ENCODE measurements at regions not wholly inside any gene's neighbourhood (a gene's known extent, or its start where the extent isn't known, plus 50 kb on each side); places are given as distances from the start of the nearest gene placed in this dataset.

GRCh38 chr1:190540366-190540765 lies 62.7 kb upstream of the BRINP3 start:
- intact Hi-C loops (cut with DNase I; ENCODE audit: low total_unique reads): no loop called here

GRCh38 chr1:190551638-190552037 lies 74.0 kb upstream of the BRINP3 start:
- 42 to 67% (median 64%) methylated on average over 1 of the region's 1 CpG for WGBS, 5 donors
- Histone ChIP-seq H3K4me3 (no peak overlapping the region), H3K9me3 (peaks cover 0 to 15% (median 0%) of the 10 kb centered on the region in 8 donors)

More at GRCh38 chr1:190540366-190540765, 62.7 kb upstream of the BRINP3 start:
- TF ChIP-seq CTCF (IDR thresholded peaks at IDR 0.05 in 8 of 11, conservative IDR thresholded peaks at IDR 0.05 in 3 of 11) (no peak), POLR2AphosphoS5 (IDR thresholded peaks at IDR 0.05) (no peak), POLR2A (IDR thresholded peaks at IDR 0.05) (no peak)
- peaks cover 0 to 3% (median 0%) of the 10 kb centered on the region in 8 donors for H3K9me3 ChIP-seq
- no peak for DNase-seq
- H3K36me3 ChIP-seq: no peaks in the 10 kb centered on the region
- H3K27ac ChIP-seq: no peak overlapping the region
- H3K27me3 ChIP-seq (replicated peaks in 1 of 7): no peaks in the 10 kb centered on the region
- H3K4me3 ChIP-seq: no peak overlapping the region
- no peaks in the 10 kb centered on the region for H3K4me1 ChIP-seq

GRCh38 chr1:190560161-190560681 lies 82.6 kb upstream of the BRINP3 start:
- Histone ChIP-seq H3K27ac (no peak overlapping the region), H3K4me1 (no peaks in the 10 kb centered on the region), H3K27me3 (replicated peaks in 1 of 7) (no peaks in the 10 kb centered on the region), H3K4me3 (no peak overlapping the region), H3K9me3 (peaks cover 0 to 23% (median 12%) of the 10 kb centered on the region in 8 donors), H3K36me3 (no peaks in the 10 kb centered on the region)
- TF ChIP-seq POLR2A (IDR thresholded peaks at IDR 0.05): no peak
- no peak for TF ChIP-seq POLR2AphosphoS5 (IDR thresholded peaks at IDR 0.05)
- TF ChIP-seq CTCF (IDR thresholded peaks at IDR 0.05 in 8 of 11, conservative IDR thresholded peaks at IDR 0.05 in 3 of 11): no peak
- no peak for DNase-seq
- WGBS, 5 donors: 78 to 87% (median 81%) methylated on average over 1 of the region's 1 CpG
- intact Hi-C loops (cut with DNase I; ENCODE audit: low total_unique reads): no loop called here

More at GRCh38 chr1:190551638-190552037, 74.0 kb upstream of the BRINP3 start:
- Histone ChIP-seq H3K4me1 (no peaks in the 10 kb centered on the region), H3K36me3 (no peaks in the 10 kb centered on the region), H3K27ac (no peak overlapping the region), H3K27me3 (replicated peaks in 1 of 7) (no peaks in the 10 kb centered on the region)
- intact Hi-C loops (cut with DNase I; ENCODE audit: low total_unique reads): no loop called here
- no peak for DNase-seq
- TF ChIP-seq POLR2A (IDR thresholded peaks at IDR 0.05) (no peak), CTCF (IDR thresholded peaks at IDR 0.05 in 8 of 11, conservative IDR thresholded peaks at IDR 0.05 in 3 of 11) (no peak), POLR2AphosphoS5 (IDR thresholded peaks at IDR 0.05) (no peak)

- 68 to 89% (median 84%) methylated on average over 9 of the region's 9 CpGs for WGBS, 5 donors
- no peaks in the 10 kb centered on the region for H3K4me1 ChIP-seq
- no peak overlapping the region for H3K27ac ChIP-seq
- DNase-seq: no peak
- H3K4me3 ChIP-seq: no peak overlapping the region
- H3K27me3 ChIP-seq (replicated peaks in 1 of 7): no peaks in the 10 kb centered on the region
- H3K9me3 ChIP-seq: peaks cover 0 to 17% (median 11%) of the 10 kb centered on the region in 8 donors
- no peaks in the 10 kb centered on the region for H3K36me3 ChIP-seq
- intact Hi-C loops (cut with DNase I; ENCODE audit: low total_unique reads): no loop called here
- TF ChIP-seq CTCF (IDR thresholded peaks at IDR 0.05 in 8 of 11, conservative IDR thresholded peaks at IDR 0.05 in 3 of 11) (no peak), POLR2A (IDR thresholded peaks at IDR 0.05) (no peak), POLR2AphosphoS5 (IDR thresholded peaks at IDR 0.05) (no peak)
These were observed 85.6 kb upstream of the BRINP3 start for GRCh38 chr1:190563230-190563629.
